HCT116 (cell line): ENCODE measurements at regions not wholly inside any gene's neighbourhood (a gene's known extent, or its start where the extent isn't known, plus 50 kb on each side); places are given as distances from the start of the nearest gene placed in this dataset.

Experiments used
- ATAC-seq: fragments of 200-7000 bp; cut with Tn5 transposase; 2 replicates; pipeline ENCODE4 v1.9.1; 2020; ENCODE audit warnings: mild to moderate bottlenecking, moderate library complexity
- BruUV-seq: library from RNA; stranded (reverse); fragments of 400-500 nt; replicated peaks from 2 replicates; lab custom pipeline; 2021; lab: Mats Ljungman, UMichigan
- CTCF ChIA-PET: fragments of 300-600 bp; sonication (Branson Sonifier 250); formaldehyde crosslinking; loops from one replicate; lab custom pipeline; 2021; ENCODE audit warnings: antibody characterized with exemption; lab: Charles Lee
- POLR2A ChIA-PET: fragments of 300-600, 350-600 bp; sonication (Branson Sonifier 250); formaldehyde crosslinking; loops from one replicate; lab custom pipeline; 2021; ENCODE audit warnings: antibody characterized with exemption; lab: Charles Lee
- RAD21 ChIA-PET, 2 experiments: fragments of 300-600 bp; sonication (Branson Sonifier 250); formaldehyde crosslinking; loops; one replicate each; lab custom pipeline; 2023; ENCODE audit warnings: low total read pairs in 2 of 2; ENCODE audit not compliant: uncharacterized antibody in 2 of 2, unreplicated experiment in 2 of 2, low non-redundant PET in 1 of 2; lab: Charles Lee
- DNase-seq: peaks from one replicate; pipeline ENCODE4 v3.0.0-alpha.2; 2010; ENCODE audit warnings: low read depth, low spot score
- H2AFZ ChIP-seq: fragments of 200-600 bp; shearing (Covaris generic), sonication (generic); 2 replicates; pipeline ENCODE4 v1.6.1; 2017; ENCODE audit warnings: low read depth, mixed run types, mixed read lengths, antibody characterized with exemption, low read length; ENCODE audit not compliant: poor library complexity, severe bottlenecking
- H3K27ac ChIP-seq: 2 replicates; pipeline ENCODE4 v1.5.1; 2012; ENCODE audit warnings: low read depth, low read length
- H3K27me3 ChIP-seq: fragments of 200-600 bp; sonication (generic); 2 replicates; pipeline ENCODE4 v1.6.1; 2016; ENCODE audit warnings: mixed run types, low read length, mixed read lengths; ENCODE audit not compliant: insufficient read depth
- H3K36me3 ChIP-seq, 2 experiments: fragments of 200-500 bp in 1 of 2; fragments of 200-600 bp in 1 of 2; sonication (Bioruptor generic) in 1 of 2; sonication (generic) in 1 of 2; 2 replicates each; pipeline versions ENCODE4 v1.5.1 to v1.6.1; 2014 to 2016; ENCODE audit warnings: low read length in 2 of 2, inconsistent platforms in 1 of 2, mixed read lengths in 1 of 2, mixed run types in 1 of 2; ENCODE audit not compliant: insufficient read depth in 2 of 2, control insufficient read depth in 1 of 2
- H3K4me1 ChIP-seq, 2 experiments: fragments of 200-600 bp in 1 of 2; sonication (generic) in 1 of 2; 2 replicates each; pipeline versions ENCODE4 v1.5.1 to v1.6.1; 2012 to 2017; ENCODE audit warnings: low read length in 2 of 2, inconsistent platforms in 1 of 2, mild to moderate bottlenecking in 1 of 2, mixed read lengths in 1 of 2, mixed run types in 1 of 2, moderate library complexity in 1 of 2; ENCODE audit not compliant: insufficient read depth in 2 of 2, control insufficient read depth in 1 of 2
- H3K4me2 ChIP-seq: fragments of 200-600 bp; sonication (generic); 2 replicates; pipeline ENCODE4 v1.6.1; 2017; ENCODE audit warnings: mixed run types, low read length, mixed read lengths
- H3K4me3 ChIP-seq, 2 experiments: fragments of 200-600 bp in 1 of 2; sonication (generic) in 1 of 2; replicated peaks in 1 of 2; 2 replicates each; pipeline ENCODE4 v1.5.1; 2011 to 2016; ENCODE audit warnings: low read length in 2 of 2, control low read depth in 1 of 2, low read depth in 1 of 2, mild to moderate bottlenecking in 1 of 2, mixed read lengths in 1 of 2, mixed run types in 1 of 2
- H3K79me2 ChIP-seq: fragments of 200-600 bp; sonication (generic); 2 replicates; pipeline ENCODE4 v1.6.1; 2017; ENCODE audit warnings: mild to moderate bottlenecking, mixed run types, low read length, moderate library complexity, mixed read lengths; ENCODE audit not compliant: insufficient read depth
- H3K9ac ChIP-seq: fragments of 200-600 bp; sonication (generic); 2 replicates; pipeline ENCODE4 v1.6.1; 2016; ENCODE audit warnings: low read length, mixed read lengths
- H3K9me2 ChIP-seq: fragments of 200-600 bp; sonication (generic), shearing (Covaris generic); 2 replicates; pipeline ENCODE4 v1.6.1; 2017; ENCODE audit warnings: mixed run types, mild to moderate bottlenecking, moderate library complexity; ENCODE audit not compliant: insufficient read depth
- H3K9me3 ChIP-seq, 2 experiments: fragments of 200-500 bp in 1 of 2; fragments of 200-600 bp in 1 of 2; sonication (Bioruptor generic) in 1 of 2; sonication (generic) in 1 of 2; 2 replicates each; pipeline ENCODE4 v1.6.1; 2014 to 2017; ENCODE audit warnings: low read length in 2 of 2, mixed read lengths in 2 of 2, inconsistent platforms in 1 of 2, low read depth in 1 of 2, mild to moderate bottlenecking in 1 of 2, mixed run types in 1 of 2, moderate library complexity in 1 of 2; ENCODE audit not compliant: control insufficient read depth in 1 of 2, insufficient read depth in 1 of 2
- H4K20me1 ChIP-seq: fragments of 200-600 bp; sonication (generic), shearing (Covaris generic); 2 replicates; pipeline ENCODE4 v1.6.1; 2017; ENCODE audit warnings: mixed run types, mild to moderate bottlenecking, moderate library complexity; ENCODE audit not compliant: insufficient read depth
- CBX3 ChIP-seq: IDR thresholded peaks from 2 replicates; pipeline ENCODE4 v1.6.1; 2012; ENCODE audit warnings: low read depth
- CEBPB ChIP-seq: IDR thresholded peaks from 2 replicates; pipeline ENCODE4 v1.6.1; 2012; ENCODE audit warnings: low read depth
- EGR1 ChIP-seq: IDR thresholded peaks from 2 replicates; pipeline ENCODE4 v1.6.1; 2012; ENCODE audit warnings: low read depth
- ELF1 ChIP-seq: IDR thresholded peaks from 2 replicates; pipeline ENCODE4 v1.6.1; 2012; ENCODE audit warnings: low read depth, borderline replicate concordance
- EZH2 ChIP-seq: fragments of 200-600 bp; sonication (generic); IDR thresholded peaks from 2 replicates; pipeline ENCODE4 v1.6.1; 2017; ENCODE audit warnings: antibody characterized with exemption, mixed run types
- EZH2phosphoT487 ChIP-seq: fragments of 200-600 bp; IDR thresholded peaks from 2 replicates; pipeline ENCODE4 v1.6.1; 2018; ENCODE audit warnings: antibody characterized with exemption, borderline replicate concordance
- FOSL1 ChIP-seq: IDR thresholded peaks from 2 replicates; pipeline ENCODE4 v1.6.1; 2012; ENCODE audit warnings: low read depth
- JUND ChIP-seq: IDR thresholded peaks from 2 replicates; pipeline ENCODE4 v1.6.1; 2012
- POLR2A ChIP-seq: IDR thresholded peaks from 2 replicates; pipeline ENCODE4 v1.7.0; 2011; ENCODE audit warnings: borderline replicate concordance; ENCODE audit not compliant: insufficient read depth, insufficient read length; ENCODE audit errors: extremely low read depth
- POLR2AphosphoS5 ChIP-seq: IDR thresholded peaks from 2 replicates; pipeline ENCODE4 v1.6.1; 2011; ENCODE audit warnings: mild to moderate bottlenecking, low read depth, low read length, moderate library complexity
- RAD21 ChIP-seq: IDR thresholded peaks from 2 replicates; pipeline ENCODE4 v1.6.1; 2012; ENCODE audit warnings: low read depth, mild to moderate bottlenecking
- SIN3A ChIP-seq: IDR thresholded peaks from 2 replicates; pipeline ENCODE4 v1.6.1; 2012; ENCODE audit warnings: low read depth
- SP1 ChIP-seq: IDR thresholded peaks from 2 replicates; pipeline ENCODE4 v1.6.1; 2012; ENCODE audit warnings: low read depth
- YY1 ChIP-seq: IDR thresholded peaks from 2 replicates; pipeline ENCODE4 v1.6.1; 2011; ENCODE audit warnings: low read length, low read depth, moderate library complexity, mild to moderate bottlenecking; ENCODE audit not compliant: insufficient replicate concordance; ENCODE audit errors: extremely low read depth
- ZNF274 ChIP-seq: fragments of 200-500 bp; sonication (Bioruptor generic); IDR thresholded peaks from 2 replicates; pipeline ENCODE4 v1.6.1; 2014; ENCODE audit warnings: mild to moderate bottlenecking, low read depth, low read length, inconsistent platforms
- intact Hi-C: fragments of 100-400 bp; cut with micrococcal nuclease; formaldehyde crosslinking; loops from 2 replicates; pipeline ENCODE4 v1.10.0; 2022
- TF ChIP-seq, protein P1 (sequence below): IDR thresholded peaks from 2 replicates; pipeline ENCODE4 v1.6.1; 2012; ENCODE audit warnings: low read depth
- TF ChIP-seq, protein P2 (sequence below): IDR thresholded peaks from 2 replicates; pipeline ENCODE4 v1.6.1; 2012
- TF ChIP-seq, protein P3 (sequence below): IDR thresholded peaks from 2 replicates; pipeline ENCODE4 v1.6.1; 2011; ENCODE audit warnings: mild to moderate bottlenecking, low read length, moderate library complexity; ENCODE audit not compliant: insufficient replicate concordance; ENCODE audit errors: extremely low read depth

DNA sequence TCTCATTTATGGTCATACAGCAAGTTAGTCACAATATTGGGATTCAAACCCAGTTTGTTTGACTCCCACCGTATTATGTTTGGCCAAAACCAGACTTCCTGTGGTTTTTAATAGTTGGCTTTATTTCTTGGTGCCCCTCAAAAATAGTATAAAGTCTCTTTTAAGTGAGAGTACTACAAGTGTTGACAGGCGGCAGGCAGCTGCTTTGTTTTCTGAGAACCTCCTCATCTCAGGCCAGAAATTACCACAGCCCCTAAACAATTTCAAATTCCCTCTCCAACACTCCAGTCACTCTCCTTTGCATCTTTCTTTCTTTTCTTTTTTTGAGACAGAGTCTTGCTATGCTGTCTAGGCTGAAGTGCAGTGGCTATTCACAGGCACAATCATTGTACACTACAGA lies 121.5 kb downstream of the POLR2M start (continued):
- TF ChIP-seq, protein P1, sequence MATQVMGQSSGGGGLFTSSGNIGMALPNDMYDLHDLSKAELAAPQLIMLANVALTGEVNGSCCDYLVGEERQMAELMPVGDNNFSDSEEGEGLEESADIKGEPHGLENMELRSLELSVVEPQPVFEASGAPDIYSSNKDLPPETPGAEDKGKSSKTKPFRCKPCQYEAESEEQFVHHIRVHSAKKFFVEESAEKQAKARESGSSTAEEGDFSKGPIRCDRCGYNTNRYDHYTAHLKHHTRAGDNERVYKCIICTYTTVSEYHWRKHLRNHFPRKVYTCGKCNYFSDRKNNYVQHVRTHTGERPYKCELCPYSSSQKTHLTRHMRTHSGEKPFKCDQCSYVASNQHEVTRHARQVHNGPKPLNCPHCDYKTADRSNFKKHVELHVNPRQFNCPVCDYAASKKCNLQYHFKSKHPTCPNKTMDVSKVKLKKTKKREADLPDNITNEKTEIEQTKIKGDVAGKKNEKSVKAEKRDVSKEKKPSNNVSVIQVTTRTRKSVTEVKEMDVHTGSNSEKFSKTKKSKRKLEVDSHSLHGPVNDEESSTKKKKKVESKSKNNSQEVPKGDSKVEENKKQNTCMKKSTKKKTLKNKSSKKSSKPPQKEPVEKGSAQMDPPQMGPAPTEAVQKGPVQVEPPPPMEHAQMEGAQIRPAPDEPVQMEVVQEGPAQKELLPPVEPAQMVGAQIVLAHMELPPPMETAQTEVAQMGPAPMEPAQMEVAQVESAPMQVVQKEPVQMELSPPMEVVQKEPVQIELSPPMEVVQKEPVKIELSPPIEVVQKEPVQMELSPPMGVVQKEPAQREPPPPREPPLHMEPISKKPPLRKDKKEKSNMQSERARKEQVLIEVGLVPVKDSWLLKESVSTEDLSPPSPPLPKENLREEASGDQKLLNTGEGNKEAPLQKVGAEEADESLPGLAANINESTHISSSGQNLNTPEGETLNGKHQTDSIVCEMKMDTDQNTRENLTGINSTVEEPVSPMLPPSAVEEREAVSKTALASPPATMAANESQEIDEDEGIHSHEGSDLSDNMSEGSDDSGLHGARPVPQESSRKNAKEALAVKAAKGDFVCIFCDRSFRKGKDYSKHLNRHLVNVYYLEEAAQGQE, result no peak
- TF ChIP-seq FOSL1, result no peak
- TF ChIP-seq CBX3, result no peak
- TF ChIP-seq SIN3A, result no peak
- no peak for TF ChIP-seq JUND
- no peak for TF ChIP-seq EZH2
- no peak for TF ChIP-seq ZNF274

DNA sequence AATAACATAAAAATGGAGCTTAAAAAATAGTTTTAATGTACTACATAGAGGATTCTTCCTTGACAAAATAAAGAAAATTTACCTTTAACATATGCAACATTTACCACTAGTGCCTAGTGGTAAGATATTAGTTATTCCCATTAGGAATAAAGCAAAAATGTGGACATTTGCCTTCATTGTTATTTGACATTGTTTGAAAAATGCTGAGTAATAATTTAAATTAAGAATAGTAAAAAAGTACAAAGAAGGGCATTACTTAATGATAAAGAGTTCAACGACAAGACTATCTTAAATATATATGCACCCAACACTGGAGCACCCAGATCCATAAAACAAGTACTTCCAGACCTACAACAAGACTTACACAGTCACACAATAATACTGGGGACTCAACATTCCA lies 125.7 kb downstream of the POLR2M start:
- H3K4me2 ChIP-seq, result no peak overlapping the region
- H3K79me2 ChIP-seq, result no peaks in the 10 kb centered on the region
- H3K36me3 ChIP-seq, result no peaks in the 10 kb centered on the region
- H3K9me2 ChIP-seq, result no peaks in the 10 kb centered on the region
- RAD21 ChIA-PET, result no interaction called here
- no peaks in the 10 kb centered on the region for H4K20me1 ChIP-seq
- CTCF ChIA-PET, result no interaction called here
- ATAC-seq (no peak), DNase-seq (no peak)
- no peak overlapping the region for H3K9ac ChIP-seq
- no peak overlapping the region for H3K27ac ChIP-seq
- no peak overlapping the region for H3K4me3 ChIP-seq
- BruUV-seq, result no TSS peak
- POLR2A ChIA-PET, result no interaction called here
- H3K27me3 ChIP-seq, result no peaks in the 10 kb centered on the region
- H3K4me1 ChIP-seq, result no peaks in the 10 kb centered on the region
- H3K9me3 ChIP-seq, result no peaks in the 10 kb centered on the region
- no peak overlapping the region for H2AFZ ChIP-seq
- intact Hi-C loops, result no loop called here
- no peak for TF ChIP-seq JUND
- no peak for TF ChIP-seq ELF1
- TF ChIP-seq RAD21, result no peak
- TF ChIP-seq CEBPB, result no peak
- no peak for TF ChIP-seq EZH2phosphoT487
- TF ChIP-seq CBX3, result no peak
- TF ChIP-seq, protein P2, sequence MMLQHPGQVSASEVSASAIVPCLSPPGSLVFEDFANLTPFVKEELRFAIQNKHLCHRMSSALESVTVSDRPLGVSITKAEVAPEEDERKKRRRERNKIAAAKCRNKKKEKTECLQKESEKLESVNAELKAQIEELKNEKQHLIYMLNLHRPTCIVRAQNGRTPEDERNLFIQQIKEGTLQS, result no peak
- TF ChIP-seq, protein P1, result no peak
- no peak for TF ChIP-seq YY1
- no peak for TF ChIP-seq EGR1
- TF ChIP-seq SP1, result no peak
- no peak for TF ChIP-seq SIN3A
- TF ChIP-seq, protein P3, sequence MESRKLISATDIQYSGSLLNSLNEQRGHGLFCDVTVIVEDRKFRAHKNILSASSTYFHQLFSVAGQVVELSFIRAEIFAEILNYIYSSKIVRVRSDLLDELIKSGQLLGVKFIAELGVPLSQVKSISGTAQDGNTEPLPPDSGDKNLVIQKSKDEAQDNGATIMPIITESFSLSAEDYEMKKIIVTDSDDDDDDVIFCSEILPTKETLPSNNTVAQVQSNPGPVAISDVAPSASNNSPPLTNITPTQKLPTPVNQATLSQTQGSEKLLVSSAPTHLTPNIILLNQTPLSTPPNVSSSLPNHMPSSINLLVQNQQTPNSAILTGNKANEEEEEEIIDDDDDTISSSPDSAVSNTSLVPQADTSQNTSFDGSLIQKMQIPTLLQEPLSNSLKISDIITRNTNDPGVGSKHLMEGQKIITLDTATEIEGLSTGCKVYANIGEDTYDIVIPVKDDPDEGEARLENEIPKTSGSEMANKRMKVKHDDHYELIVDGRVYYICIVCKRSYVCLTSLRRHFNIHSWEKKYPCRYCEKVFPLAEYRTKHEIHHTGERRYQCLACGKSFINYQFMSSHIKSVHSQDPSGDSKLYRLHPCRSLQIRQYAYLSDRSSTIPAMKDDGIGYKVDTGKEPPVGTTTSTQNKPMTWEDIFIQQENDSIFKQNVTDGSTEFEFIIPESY, result no peak
- no peak for TF ChIP-seq POLR2AphosphoS5
- no peak for TF ChIP-seq POLR2A
